HK-2 (cell line): ENCODE measurements at regions not wholly inside any gene's neighbourhood (a gene's known extent, or its start where the extent isn't known, plus 50 kb on each side); places are given as distances from the start of the nearest gene placed in this dataset.
"Not testable (repeated sequence)": the region's sequence is repeated elsewhere in the genome, so short reads cannot be mapped to it uniquely, and the experiment has no call there.

Experiments used
- DNase-seq: peaks from one replicate; pipeline ENCODE4 v3.0.0-alpha.2; 2018; ENCODE audit not compliant: unreplicated experiment

DNA sequence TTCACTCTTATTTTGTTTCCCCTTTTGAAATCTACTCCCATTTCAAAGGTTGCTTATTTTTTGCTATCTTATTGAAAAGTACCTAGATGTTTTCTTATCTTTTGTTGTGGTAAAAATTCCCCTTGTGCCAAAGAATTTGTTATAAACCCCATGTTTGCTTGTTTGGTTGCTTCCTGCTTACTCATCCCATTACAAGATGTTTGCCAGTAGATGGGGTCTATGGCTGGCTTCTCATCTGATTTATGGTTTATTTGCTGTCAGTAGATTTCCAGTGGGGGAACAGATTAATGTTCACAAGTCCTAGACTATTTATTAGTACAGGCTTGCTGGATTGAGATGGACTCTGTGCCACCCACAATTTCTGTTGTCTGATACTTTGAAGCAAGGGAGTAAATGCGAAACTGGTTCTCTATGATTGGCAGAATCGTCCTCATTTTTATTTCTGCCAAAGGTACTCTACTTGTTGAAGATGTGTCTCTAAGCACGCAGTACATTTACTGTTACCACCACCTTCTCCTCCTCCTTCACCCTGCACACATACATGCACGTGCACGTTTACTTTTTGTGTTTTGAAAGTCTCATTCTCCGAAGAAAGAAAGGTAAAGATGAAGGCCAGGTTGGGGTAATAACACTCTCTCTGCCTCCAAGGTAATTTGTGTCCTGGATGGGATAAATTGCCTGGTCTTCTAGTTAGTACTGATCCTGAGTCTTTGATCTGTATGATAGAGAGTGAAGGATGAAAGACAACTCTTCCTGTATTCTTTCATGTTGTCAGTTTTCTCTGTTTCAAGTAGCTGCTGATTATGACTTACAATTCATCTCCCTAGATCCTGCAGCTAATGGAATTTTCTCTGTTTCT lies 117.2 kb upstream of the ATP2B1 start:
- DNase-seq, result no peak

GRCh38 chr12:89824822-89825221 lies 116.2 kb upstream of the ATP2B1 start:
- DNase-seq, result no peak

DNA sequence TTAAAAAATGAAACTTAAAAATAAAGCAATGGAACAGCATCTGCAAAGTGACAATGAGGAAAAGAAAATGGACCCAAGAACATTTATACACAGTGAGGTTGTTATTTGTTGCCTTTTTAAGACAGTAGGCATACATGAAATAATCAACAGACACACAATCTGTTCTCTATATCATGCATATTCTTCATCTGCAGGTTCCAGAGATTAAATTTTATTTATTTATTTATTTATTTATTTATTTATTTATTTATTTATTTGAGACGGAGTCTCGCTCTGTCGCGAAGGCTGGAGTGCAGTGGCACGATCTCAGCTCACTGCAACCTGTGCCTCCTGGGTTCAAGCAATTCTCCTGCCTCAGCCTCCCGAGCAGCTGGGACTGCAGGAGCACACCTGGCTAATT lies 114.4 kb upstream of the ATP2B1 start:
- DNase-seq, result not testable (repeated sequence)

- DNase-seq, result no peak
Observed at GRCh38 chr12:89821896-89822295, 113.3 kb upstream of the ATP2B1 start.

- DNase-seq, result no peak
Observed at GRCh38 chr12:89817501-89818226, 109.0 kb upstream of the ATP2B1 start.

DNA sequence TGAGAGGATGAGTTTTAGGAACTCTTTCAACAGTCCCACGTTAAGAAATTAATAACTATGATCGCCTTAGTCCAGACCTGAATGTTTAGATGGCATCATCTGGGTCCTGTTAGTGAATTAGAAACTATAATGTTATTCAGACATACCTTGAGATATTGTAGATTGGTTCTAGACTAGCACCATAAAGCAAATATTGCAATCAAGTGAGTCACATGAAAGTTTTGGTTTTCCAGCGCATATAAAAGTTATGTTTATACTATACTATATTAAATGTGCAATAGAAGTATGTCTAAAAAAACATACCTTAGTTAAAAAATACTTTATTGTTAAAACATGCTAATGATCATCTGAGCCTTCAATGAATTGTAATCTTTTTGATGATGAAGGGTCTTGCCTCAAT lies 106.6 kb upstream of the ATP2B1 start:
- no peak for DNase-seq

GRCh38 chr12:89803412-89803811 lies 94.8 kb upstream of the ATP2B1 start:
- DNase-seq, result no peak

DNA sequence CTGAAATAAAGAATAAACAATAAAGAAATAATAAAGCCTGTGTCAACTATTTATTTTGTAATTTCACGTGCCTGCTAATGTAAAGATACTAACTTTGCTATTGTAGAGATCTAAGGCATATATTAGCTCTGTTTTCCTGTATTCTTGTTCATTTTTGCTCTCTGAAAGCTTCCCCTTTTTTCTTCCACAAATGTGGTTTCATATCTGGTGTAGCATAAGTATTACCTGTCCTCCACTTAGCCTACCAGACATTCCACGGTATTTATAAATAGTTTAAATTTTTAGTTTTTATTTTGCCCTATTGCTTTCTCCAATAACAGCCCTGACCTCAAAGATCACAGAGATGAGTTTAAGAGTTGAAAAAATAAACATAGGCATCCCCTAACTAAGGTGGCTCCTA lies 92.6 kb upstream of the ATP2B1 start:
- no peak for DNase-seq

DNA sequence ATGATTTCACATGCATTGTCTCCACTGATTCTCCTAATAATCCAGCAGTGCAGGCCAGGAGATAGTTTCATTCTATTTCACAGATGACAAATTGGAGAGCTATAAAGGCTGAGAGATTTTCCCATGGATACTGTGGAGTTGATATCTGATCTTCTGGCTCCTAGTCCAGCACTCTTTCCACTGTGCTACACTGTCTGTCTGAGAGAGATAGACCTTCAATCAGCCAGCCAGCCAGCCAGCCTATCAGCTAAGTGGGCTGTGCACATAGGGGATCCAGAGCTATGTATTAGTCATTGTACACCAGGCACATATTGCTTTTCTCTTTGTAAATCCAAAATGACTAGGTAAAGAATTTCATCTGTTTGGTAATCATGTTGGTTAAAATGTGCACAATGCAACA lies 91.8 kb upstream of the ATP2B1 start:
- no peak for DNase-seq

- no peak for DNase-seq
Observed at GRCh38 chr12:89799316-89799715, 90.7 kb upstream of the ATP2B1 start.

GRCh38 chr12:89797436-89797835 lies 88.8 kb upstream of the ATP2B1 start:
- DNase-seq, result no peak

DNA sequence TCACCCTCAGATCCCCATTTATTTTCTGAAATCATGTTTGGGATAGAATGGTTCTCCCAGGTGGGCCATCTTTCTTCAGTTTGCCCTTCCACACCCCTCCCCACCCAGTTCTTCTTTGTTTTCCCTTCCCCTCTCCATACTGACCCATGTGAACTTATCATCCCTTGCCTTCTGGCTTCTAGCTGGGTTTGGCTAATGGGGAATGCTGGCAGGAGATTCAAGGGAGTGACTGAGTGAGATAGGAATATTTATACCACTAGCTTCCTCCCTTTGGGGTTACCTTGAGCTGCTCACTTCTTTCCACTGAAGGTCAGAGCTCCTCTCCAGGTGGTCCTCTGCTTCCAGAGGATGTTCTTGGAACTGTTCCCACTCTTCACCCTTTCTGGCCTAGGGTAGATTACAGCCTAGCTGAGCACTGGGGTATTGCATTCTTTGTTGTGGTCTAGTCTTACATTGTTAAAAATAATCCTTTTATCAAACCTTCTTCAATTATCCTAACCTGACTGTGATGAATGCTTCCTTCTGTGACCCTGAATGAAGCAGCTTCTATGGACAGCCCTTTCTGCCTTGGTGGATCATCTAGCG lies 88.3 kb upstream of the ATP2B1 start:
- DNase-seq, result no peak

DNA sequence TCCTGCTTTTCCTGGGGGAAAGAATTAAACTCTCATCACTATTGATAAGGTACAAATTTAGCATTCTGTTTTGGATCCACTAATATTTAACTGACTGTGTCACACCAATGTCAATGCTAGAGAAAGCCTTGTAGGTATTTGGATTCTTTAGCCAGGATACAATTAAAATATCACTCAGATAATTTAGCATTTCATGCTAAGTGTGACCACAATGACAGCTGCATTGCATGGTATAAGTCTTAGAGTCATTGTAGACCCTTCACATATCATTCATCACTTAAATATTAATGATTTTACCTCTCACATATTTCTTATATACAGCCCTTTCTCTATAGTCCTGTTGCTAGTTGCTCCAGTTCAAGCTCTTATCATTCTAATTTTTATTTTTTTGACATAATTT lies 85.3 kb upstream of the ATP2B1 start:
- DNase-seq, result no peak

DNA sequence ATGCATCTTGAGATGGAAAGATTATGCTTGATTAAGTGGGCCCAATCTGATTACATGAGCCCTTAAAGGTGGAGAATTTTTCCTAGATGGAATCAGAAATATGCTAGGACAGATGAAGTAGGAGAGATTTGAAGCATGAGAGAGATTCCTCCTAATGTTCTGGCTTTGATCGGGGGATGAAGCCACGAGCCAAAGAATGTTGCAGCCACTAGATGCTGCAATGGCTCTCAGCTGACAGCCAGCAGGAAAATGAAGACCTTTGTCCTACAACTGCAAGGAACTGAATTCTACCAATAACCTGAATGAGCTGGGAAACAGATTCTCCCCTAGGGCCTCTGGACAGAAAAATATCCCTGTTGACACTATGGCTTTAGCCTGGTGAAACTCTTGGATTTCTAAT lies 82.6 kb upstream of the ATP2B1 start:
- DNase-seq, result no peak

DNA sequence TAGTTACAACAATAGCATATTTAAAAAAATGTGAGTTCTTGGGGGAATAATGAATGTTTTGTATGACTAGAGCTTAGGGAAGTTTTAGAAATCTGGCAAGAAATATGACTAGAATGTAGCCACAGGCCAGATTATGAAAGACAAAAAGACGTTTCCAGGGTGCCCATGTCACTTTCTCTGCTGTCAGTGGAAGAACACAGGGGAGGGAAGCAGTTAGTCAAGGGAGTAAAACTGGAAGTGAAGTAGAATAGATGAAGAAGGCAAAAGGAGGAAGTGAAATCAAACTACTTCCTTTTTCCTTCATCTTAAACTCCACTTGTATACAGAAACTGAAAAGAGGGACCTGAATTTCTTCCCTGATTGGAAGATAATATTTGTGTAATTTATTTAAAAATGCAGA lies 81.2 kb upstream of the ATP2B1 start:
- DNase-seq, result no peak

DNA sequence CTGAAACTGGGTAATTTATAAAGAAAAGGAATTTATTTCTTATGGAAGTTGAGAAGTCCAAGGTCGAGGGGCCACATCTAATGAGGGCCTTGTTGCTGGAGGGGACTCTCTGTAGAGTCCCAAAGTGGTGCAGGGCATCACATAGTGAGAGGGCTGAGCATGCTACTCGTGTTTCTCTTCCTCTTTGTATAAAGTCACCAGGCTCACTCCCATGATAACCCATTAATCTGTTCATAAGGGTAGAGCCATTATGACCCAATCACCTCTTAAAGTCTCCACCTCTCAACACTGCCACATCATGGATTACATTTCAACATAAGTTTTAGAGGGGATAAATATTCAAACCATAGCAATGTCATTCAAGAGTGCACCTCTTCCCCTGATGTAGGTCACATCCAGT lies 79.1 kb upstream of the ATP2B1 start:
- no peak for DNase-seq

- DNase-seq, result no peak
Observed at GRCh38 chr12:89786177-89786810, 77.7 kb upstream of the ATP2B1 start.

DNA sequence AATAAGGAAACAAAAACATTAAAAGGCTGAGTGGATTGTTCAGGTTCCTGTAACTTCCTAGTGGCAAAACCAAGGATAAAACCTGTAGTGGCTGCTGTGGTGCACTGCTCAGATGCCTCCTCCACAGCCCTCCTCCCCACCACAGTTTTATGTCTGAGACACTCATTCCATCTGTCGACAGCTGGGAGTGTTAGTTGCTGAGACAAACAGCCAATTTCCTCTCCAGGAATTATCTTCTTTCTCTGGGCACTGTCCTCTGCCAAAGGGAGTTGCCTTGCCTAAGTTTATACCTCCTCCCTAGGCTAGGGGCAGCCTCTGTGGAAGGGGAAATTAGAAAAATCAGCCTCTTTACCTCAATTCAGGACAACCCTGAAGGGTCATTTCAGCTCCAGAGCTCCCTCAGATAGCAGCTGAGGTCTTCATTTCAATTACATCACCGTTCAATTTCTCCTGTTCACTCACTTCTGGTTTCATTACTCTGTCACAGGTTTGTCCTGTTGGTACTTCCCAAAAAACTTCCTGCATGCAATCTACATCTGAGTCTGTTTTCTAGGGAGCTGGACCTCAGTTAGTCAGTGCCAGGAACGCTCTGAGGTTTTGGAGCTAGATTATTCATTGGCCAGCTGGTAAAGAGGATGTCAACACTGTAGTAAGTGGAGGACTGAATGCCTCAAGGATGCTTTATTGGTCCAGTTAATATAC lies 74.9 kb upstream of the ATP2B1 start:
- no peak for DNase-seq

GRCh38 chr12:89782807-89783206 lies 74.2 kb upstream of the ATP2B1 start:
- DNase-seq, result no peak

DNA sequence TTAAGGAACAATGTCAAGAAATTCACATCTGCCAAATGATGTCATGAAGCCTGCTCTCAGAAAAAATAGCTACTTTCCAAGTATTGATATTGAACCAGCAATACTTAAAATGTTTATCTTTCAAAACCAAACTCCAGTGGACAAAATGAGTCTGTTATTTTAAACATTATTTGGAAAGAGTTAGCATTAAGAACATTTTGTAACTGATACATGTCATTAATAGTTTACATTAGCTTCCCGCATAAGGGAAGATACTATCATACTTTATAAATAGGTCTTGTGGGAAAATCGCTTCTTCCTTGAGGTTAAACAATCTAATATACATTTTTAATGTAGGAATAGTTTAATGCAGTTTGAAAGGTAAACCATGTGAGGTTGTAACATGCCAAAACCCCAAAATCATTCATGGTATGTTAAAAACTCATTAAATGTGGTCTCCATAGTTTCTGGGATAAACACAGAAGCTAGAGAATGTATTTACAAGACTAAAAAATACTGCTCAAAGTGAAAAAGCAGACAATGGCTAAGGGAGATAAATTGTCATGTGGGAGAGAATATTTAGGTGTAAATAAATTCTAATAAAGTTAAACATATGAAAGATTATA lies 73.4 kb upstream of the ATP2B1 start:
- no peak for DNase-seq

DNA sequence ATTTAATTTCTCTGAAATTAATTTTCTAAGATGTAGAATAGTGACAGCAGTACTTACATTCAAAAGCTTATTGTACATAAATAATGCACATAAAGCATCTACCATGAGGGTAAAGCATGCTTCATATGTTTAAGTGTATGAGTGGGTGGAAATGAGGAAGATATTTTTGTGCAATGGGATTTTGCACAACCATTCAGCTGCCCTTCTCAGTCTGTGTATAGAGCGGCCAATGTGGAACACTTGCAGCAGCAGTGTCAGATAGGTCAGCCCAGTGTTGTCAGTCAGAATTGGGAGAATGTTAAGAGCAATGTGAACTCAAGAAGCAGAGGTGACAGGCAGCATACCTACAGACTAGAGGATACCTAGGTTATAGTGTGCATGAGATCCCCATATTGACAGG lies 72.5 kb upstream of the ATP2B1 start:
- DNase-seq, result no peak
